ENCODE measurements at regions not wholly inside any gene's neighbourhood (a gene's known extent, or its start where the extent isn't known, plus 50 kb on each side); places are given as distances from the start of the nearest gene placed in this dataset.

- Histone ChIP-seq H3K27me3 (ENCODE audit: insufficient read depth, low read length) (no peaks in the 10 kb centered on the region), H2AFZ (ENCODE audit: low read depth, low read length) (no peak overlapping the region), H3K36me3 (ENCODE audit: insufficient read depth, low read length) (no peaks in the 10 kb centered on the region), H3K4me2 (ENCODE audit: low read length) (no peak overlapping the region), H3K9me3 (ENCODE audit: insufficient read depth, low read depth, low read length) (no peaks in the 10 kb centered on the region), H4K20me1 (ENCODE audit: insufficient read depth, low read length) (no peaks in the 10 kb centered on the region), H3K4me3 (ENCODE audit: insufficient read depth, low read depth, low read length) (no peak overlapping the region), H3K9ac (ENCODE audit: low read length) (no peak overlapping the region), H3K79me2 (ENCODE audit: insufficient read depth, low read length) (no peaks in the 10 kb centered on the region), H3K27ac (ENCODE audit: low read depth, low read length) (peak overlapping the region; percentile 18), H3K4me1 (ENCODE audit: insufficient read depth, low read length) (no peaks in the 10 kb centered on the region)
- H3K27me3 Mint-ChIP-seq (ENCODE audit: low read depth, unreplicated experiment) = no peaks in the 10 kb centered on the region
- FAIRE-seq (peak; percentile 41), DNase-seq (ENCODE audit: low read depth) (peak; percentile 60)
- H3K36me3 Mint-ChIP-seq (ENCODE audit: low read depth, unreplicated experiment) = no peaks in the 10 kb centered on the region
- no peak for TF ChIP-seq EZH2 (IDR thresholded peaks at IDR 0.05; ENCODE audit: insufficient read depth, low read length)
- no peak for TF ChIP-seq CTCF (IDR thresholded peaks at IDR 0.05; ENCODE audit: insufficient read depth, low read depth, low read length)
- H3K4me1 Mint-ChIP-seq (ENCODE audit: low read depth, unreplicated experiment) = peaks cover 9% of the 10 kb centered on the region
- H3K9me3 Mint-ChIP-seq (ENCODE audit: unreplicated experiment) = peaks cover 4% of the 10 kb centered on the region
- no peak overlapping the region for H3K4me3 Mint-ChIP-seq (ENCODE audit: unreplicated experiment)
- H3K27ac Mint-ChIP-seq (ENCODE audit: unreplicated experiment) = peak overlapping the region; percentile 83
Observed at GRCh38 chrX:16222151-16222550, 54.9 kb downstream of the MAGEB17 start.

DNA sequence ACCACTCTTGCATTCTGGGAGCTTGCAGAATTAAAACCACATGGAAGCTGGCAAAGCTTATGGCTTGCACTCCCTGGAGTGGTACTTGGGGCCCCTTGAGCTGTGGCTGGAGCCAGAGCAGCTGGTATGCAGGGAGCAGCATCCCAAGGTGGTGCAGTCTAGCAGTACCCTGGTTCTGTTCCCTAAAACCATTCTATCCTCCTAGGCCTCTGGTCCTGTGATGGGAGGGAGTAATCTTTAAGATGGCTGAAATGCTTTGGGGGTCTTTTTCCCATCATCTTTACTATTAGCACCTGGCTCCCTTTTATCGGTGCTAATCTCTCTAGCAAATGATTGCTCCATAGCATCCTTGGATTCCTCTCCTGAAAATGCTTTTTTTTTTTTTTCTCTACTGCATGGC, 56.1 kb downstream of the MAGEB17 start:
- FAIRE-seq (peak; percentile 32), DNase-seq (ENCODE audit: low read depth) (no peak)
- Histone ChIP-seq H3K9me3 (ENCODE audit: insufficient read depth, low read depth, low read length) (no peaks in the 10 kb centered on the region), H3K79me2 (ENCODE audit: insufficient read depth, low read length) (no peaks in the 10 kb centered on the region), H3K27ac (ENCODE audit: low read depth, low read length) (no peak overlapping the region), H4K20me1 (ENCODE audit: insufficient read depth, low read length) (no peaks in the 10 kb centered on the region), H3K4me3 (ENCODE audit: insufficient read depth, low read depth, low read length) (no peak overlapping the region), H3K27me3 (ENCODE audit: insufficient read depth, low read length) (no peaks in the 10 kb centered on the region), H2AFZ (ENCODE audit: low read depth, low read length) (no peak overlapping the region), H3K9ac (ENCODE audit: low read length) (no peak overlapping the region), H3K4me2 (ENCODE audit: low read length) (no peak overlapping the region), H3K4me1 (ENCODE audit: insufficient read depth, low read length) (no peaks in the 10 kb centered on the region), H3K36me3 (ENCODE audit: insufficient read depth, low read length) (no peaks in the 10 kb centered on the region)
- Mint-ChIP-seq H3K27ac (ENCODE audit: unreplicated experiment) (no peak overlapping the region), H3K27me3 (ENCODE audit: low read depth, unreplicated experiment) (no peaks in the 10 kb centered on the region), H3K9me3 (ENCODE audit: unreplicated experiment) (peaks cover 4% of the 10 kb centered on the region), H3K4me1 (ENCODE audit: low read depth, unreplicated experiment) (peaks cover 9% of the 10 kb centered on the region), H3K36me3 (ENCODE audit: low read depth, unreplicated experiment) (no peaks in the 10 kb centered on the region), H3K4me3 (ENCODE audit: unreplicated experiment) (no peak overlapping the region)
- no peak for TF ChIP-seq EZH2 (IDR thresholded peaks at IDR 0.05; ENCODE audit: insufficient read depth, low read length)
- no peak for TF ChIP-seq CTCF (IDR thresholded peaks at IDR 0.05; ENCODE audit: insufficient read depth, low read depth, low read length)

DNA sequence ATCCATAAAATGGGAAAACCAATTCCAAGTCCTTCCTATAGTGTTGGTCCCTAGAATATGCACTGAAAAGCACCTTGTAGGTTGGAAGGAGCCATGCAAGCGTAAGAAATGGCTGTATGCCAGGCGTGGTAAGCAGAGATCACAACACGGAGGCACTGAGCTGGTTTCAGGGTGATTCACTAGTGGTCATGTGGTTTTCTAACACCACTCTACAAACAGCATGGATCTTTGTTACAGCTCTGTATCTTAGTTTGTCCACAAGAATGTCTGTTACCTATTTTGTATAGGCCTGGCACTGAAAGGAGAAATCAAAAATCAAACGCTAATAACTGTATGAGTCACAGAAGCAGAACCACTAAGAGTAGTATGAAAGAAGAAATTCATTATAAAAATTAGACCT, 71.9 kb downstream of the MAGEB17 start:
- H2AFZ ChIP-seq (ENCODE audit: low read depth, low read length) = no peak overlapping the region
- H3K27me3 Mint-ChIP-seq (ENCODE audit: low read depth, unreplicated experiment) = no peaks in the 10 kb centered on the region
- no peak for TF ChIP-seq EZH2 (IDR thresholded peaks at IDR 0.05; ENCODE audit: insufficient read depth, low read length)
- no peak for TF ChIP-seq CTCF (IDR thresholded peaks at IDR 0.05; ENCODE audit: insufficient read depth, low read depth, low read length)
- DNase-seq (ENCODE audit: low read depth) (peak; percentile 94), FAIRE-seq (peak; percentile 100)
- H4K20me1 ChIP-seq (ENCODE audit: insufficient read depth, low read length) = no peaks in the 10 kb centered on the region
- H3K9me3 Mint-ChIP-seq (ENCODE audit: unreplicated experiment) = no peaks in the 10 kb centered on the region
- no peaks in the 10 kb centered on the region for H3K79me2 ChIP-seq (ENCODE audit: insufficient read depth, low read length)
- H3K27ac Mint-ChIP-seq (ENCODE audit: unreplicated experiment) = peak overlapping the region; percentile 77
- no peaks in the 10 kb centered on the region for H3K36me3 Mint-ChIP-seq (ENCODE audit: low read depth, unreplicated experiment)
- peaks cover 8% of the 10 kb centered on the region for H3K4me1 Mint-ChIP-seq (ENCODE audit: low read depth, unreplicated experiment)
- no peak overlapping the region for H3K9ac ChIP-seq (ENCODE audit: low read length)
- H3K27ac ChIP-seq (ENCODE audit: low read depth, low read length) = peak overlapping the region; percentile 44
- H3K4me1 ChIP-seq (ENCODE audit: insufficient read depth, low read length) = peaks cover 9% of the 10 kb centered on the region
- no peaks in the 10 kb centered on the region for H3K27me3 ChIP-seq (ENCODE audit: insufficient read depth, low read length)
- H3K4me3 Mint-ChIP-seq (ENCODE audit: unreplicated experiment) = no peak overlapping the region
- H3K4me3 ChIP-seq (ENCODE audit: insufficient read depth, low read depth, low read length) = no peak overlapping the region
- no peaks in the 10 kb centered on the region for H3K9me3 ChIP-seq (ENCODE audit: insufficient read depth, low read depth, low read length)
- peak overlapping the region; percentile 47 for H3K4me2 ChIP-seq (ENCODE audit: low read length)
- H3K36me3 ChIP-seq (ENCODE audit: insufficient read depth, low read length) = no peaks in the 10 kb centered on the region

Measured in astrocyte (in vitro differentiated cells and primary cell).